Right lobe of liver (tissue), 4 donors: ENCODE measurements at regions not wholly inside any gene's neighbourhood (a gene's known extent, or its start where the extent isn't known, plus 50 kb on each side); places are given as distances from the start of the nearest gene placed in this dataset.
"Not testable (repeated sequence)": the region's sequence is repeated elsewhere in the genome, so short reads cannot be mapped to it uniquely, and the experiment has no call there.

Source experiments
- CTCF ChIP-seq, 4 donors: fragments of 200-600 bp in 3 of 4; fragments of 450-650 bp in 1 of 4; IDR thresholded peaks; one replicate each; pipeline versions ENCODE4 v1.5.1 to v1.8.0; 2016 to 2022; ENCODE audit warnings: antibody characterized with exemption in 4 of 4, mild to moderate bottlenecking in 2 of 4
- POLR2A ChIP-seq: fragments of 450-650 bp; IDR thresholded peaks from one replicate; pipeline ENCODE4 v1.6.1; 2017; ENCODE audit warnings: antibody characterized with exemption, mild to moderate bottlenecking
- donor health status: DM: no; HTN: no; CAD: no.
- donor health status: DM: no; HTN: no; CAD: no.
- donor health status: DM: no; HTN: yes; CAD: no.

- TF ChIP-seq CTCF (IDR thresholded peaks at IDR 0.05); POLR2A: not testable (repeated sequence)
Observed at GRCh38 chrY:22808359-22808758, 175.7 kb upstream of the BPY2 start.
